ENCODE measurements at regions not wholly inside any gene's neighbourhood (a gene's known extent, or its start where the extent isn't known, plus 50 kb on each side); places are given as distances from the start of the nearest gene placed in this dataset.
"Not testable (repeated sequence)": the region's sequence is repeated elsewhere in the genome, so short reads cannot be mapped to it uniquely, and the experiment has no call there.

DNA sequence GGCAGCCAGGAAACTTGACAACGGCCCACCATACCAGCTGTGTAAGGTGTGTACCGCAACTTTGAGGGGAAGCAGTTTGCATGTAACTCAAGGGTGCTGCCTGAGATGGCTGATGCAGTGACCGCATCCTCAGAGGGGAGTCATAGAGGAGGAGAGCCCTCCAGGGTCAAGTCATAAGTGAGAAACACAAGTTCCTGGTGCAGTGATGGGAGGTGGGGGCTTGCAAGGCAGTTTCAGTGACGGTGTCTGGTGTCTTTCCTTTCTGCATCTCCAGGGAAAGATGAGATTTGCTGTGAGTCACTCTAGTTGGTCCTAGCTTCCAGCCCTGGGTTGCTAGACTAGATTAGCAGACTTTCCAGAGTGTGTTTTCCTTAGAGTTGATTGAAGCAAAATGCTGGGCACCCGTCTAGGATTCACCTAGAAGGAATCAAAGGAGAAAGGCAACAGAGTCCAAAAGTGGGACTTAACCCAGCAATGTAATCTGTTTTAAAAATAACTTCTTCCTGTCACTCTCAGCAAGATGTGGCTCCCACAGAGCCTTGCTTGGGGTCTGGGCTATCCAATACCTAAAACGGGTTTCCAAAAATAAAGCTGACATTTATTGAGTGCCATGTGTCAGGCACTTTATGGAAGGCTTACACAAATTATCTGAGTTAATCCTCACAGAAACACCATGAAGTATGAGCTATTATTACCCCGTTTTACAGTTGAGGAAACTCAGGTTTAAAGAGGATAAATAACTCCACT is 265.4 kb upstream of the PLET1 start:
- H3K36me3 Mint-ChIP-seq, result no peaks in the 10 kb centered on the region
- DNase-seq (no peak), ATAC-seq (no peak)
- H3K4me3 Mint-ChIP-seq, result no peak overlapping the region
- no peaks in the 10 kb centered on the region for H3K9me3 Mint-ChIP-seq
- no peak overlapping the region for H3K27ac Mint-ChIP-seq
- POLR2A ChIA-PET, result no interaction called here
- H3K4me1 Mint-ChIP-seq, result peaks cover 0 to 23% (median 0%) of the 10 kb centered on the region in 4 donors
- H3K27me3 Mint-ChIP-seq, result peaks cover 0 to 28% (median 3%) of the 10 kb centered on the region in 5 donors

DNA sequence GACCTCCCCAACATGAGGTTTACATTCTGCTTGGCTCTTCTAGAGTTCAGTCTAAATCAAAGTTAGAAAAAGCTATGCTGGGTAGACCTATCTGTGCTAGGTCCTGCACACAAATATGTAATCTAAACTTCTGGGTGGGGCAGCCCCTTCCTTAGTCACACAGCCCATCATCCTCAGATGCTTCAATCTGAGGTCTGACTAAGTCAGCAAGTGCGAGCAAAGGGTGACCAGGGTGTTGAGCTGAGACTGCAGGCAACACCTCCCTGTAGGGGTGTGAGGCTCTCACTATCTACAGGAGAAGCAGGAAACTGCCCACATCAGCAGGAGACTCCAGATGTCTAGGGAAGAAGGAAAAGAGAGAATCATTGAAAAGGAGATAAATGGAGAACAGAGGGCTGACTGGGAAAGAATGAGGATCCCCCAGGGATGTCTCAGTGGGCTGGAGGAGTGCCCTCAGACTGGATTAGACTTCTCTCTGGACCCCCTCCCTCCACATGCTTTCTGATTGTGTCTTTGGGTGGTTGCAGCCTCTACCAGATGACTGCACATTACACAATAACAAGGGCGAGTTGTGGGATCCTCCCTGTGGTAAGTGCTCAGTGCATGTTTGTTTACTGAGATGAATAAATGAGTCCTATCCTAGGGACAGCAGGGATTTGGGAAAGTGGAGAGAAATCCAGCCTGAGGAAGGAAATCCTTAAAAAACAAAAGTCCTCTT is 266.2 kb upstream of the PLET1 start:
- no peaks in the 10 kb centered on the region for H3K9me3 Mint-ChIP-seq
- H3K36me3 Mint-ChIP-seq, result no peaks in the 10 kb centered on the region
- POLR2A ChIA-PET, result no interaction called here
- peaks cover 0 to 23% (median 0%) of the 10 kb centered on the region in 4 donors for H3K4me1 Mint-ChIP-seq
- no peak for DNase-seq
- H3K27me3 Mint-ChIP-seq, result peaks cover 0 to 28% (median 3%) of the 10 kb centered on the region in 5 donors
- no peak overlapping the region for H3K27ac Mint-ChIP-seq
- no peak for ATAC-seq
- peak overlapping the region in 2 of 10 donors; percentile 22 to 33 for H3K4me3 Mint-ChIP-seq

DNA sequence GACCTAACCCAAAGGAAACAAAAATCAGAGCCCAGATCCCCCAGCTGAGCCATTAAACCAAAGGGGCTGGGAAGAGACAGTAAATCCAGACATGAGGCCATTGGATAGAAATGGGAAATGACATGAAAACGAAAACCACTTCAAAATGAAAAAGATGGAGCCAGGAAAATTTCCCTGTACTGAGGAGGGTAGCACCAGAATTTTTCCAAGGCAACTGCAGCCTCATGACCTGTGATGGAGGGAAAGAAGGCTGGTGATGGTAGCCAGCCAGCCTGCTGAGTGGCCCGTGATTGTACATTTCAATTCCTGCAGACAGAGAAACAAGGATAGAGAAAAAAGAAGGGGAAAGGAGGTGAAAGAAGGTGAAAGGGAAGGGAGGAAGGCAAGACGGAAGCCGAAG is 268.4 kb upstream of the PLET1 start:
- peak overlapping the region in 1 of 10 donors; percentile 53 for H3K27ac Mint-ChIP-seq
- H3K27me3 Mint-ChIP-seq, result peaks cover 2 to 28% (median 6%) of the 10 kb centered on the region in 5 donors
- ATAC-seq (no peak), DNase-seq (no peak)
- no peaks in the 10 kb centered on the region for H3K36me3 Mint-ChIP-seq
- POLR2A ChIA-PET, result no interaction called here
- H3K4me1 Mint-ChIP-seq, result peaks cover 0 to 21% (median 0%) of the 10 kb centered on the region in 4 donors
- H3K4me3 Mint-ChIP-seq, result no peak overlapping the region
- H3K9me3 Mint-ChIP-seq, result no peaks in the 10 kb centered on the region

- ATAC-seq (no peak), DNase-seq (no peak)
- Mint-ChIP-seq H3K4me3 (no peak overlapping the region), H3K27ac (no peak overlapping the region), H3K36me3 (no peaks in the 10 kb centered on the region), H3K9me3 (no peaks in the 10 kb centered on the region), H3K27me3 (peaks cover 7 to 38% (median 20%) of the 10 kb centered on the region in 5 donors), H3K4me1 (no peaks in the 10 kb centered on the region)
- POLR2A ChIA-PET, result no interaction called here
These were observed 271.8 kb upstream of the PLET1 start for GRCh38 chr11:112532506-112532905.

- peaks cover 7 to 32% (median 20%) of the 10 kb centered on the region in 5 donors for H3K27me3 Mint-ChIP-seq
- DNase-seq (no peak), ATAC-seq (no peak)
- H3K4me3 Mint-ChIP-seq, result no peak overlapping the region
- POLR2A ChIA-PET, result interaction anchor here (0.9 kb wide), 1 partner anchor 9 kb away, joined by 3 read pairs; no protein-coding TSS in a partner anchor
- H3K4me1 Mint-ChIP-seq, result no peaks in the 10 kb centered on the region
- no peak overlapping the region for H3K27ac Mint-ChIP-seq
- H3K36me3 Mint-ChIP-seq, result no peaks in the 10 kb centered on the region
- H3K9me3 Mint-ChIP-seq, result no peaks in the 10 kb centered on the region
These were observed 273.0 kb upstream of the PLET1 start for GRCh38 chr11:112533682-112534081.

DNA sequence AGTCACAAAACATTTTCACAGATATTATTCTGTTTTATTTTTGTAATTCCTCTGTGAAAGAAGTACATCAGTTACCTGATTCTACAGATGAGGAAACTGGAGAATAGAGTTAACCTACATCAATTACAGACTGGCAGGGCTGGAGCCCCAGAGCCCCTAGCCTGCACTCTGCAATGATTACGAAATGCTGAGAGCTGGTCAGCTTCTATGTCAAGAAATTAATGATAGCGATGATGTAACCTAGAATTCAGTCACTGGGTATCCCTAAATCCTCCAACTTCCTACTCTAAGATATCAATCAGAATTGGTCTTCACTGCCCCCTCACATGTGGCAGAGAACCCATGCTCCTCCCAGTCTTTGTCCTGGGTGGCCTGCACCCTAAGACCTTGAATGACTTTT is 273.5 kb upstream of the PLET1 start:
- peaks cover 0 to 3% (median 0%) of the 10 kb centered on the region in 4 donors for H3K4me1 Mint-ChIP-seq
- H3K27me3 Mint-ChIP-seq, result peaks cover 7 to 26% (median 20%) of the 10 kb centered on the region in 5 donors
- no peaks in the 10 kb centered on the region for H3K36me3 Mint-ChIP-seq
- no peak for DNase-seq
- ATAC-seq, result no peak
- no peak overlapping the region for H3K4me3 Mint-ChIP-seq
- no peaks in the 10 kb centered on the region for H3K9me3 Mint-ChIP-seq
- no peak overlapping the region for H3K27ac Mint-ChIP-seq
- POLR2A ChIA-PET, result interaction anchor here (0.9 kb wide), 1 partner anchor 10 kb away, joined by 3 read pairs; no protein-coding TSS in a partner anchor

DNA sequence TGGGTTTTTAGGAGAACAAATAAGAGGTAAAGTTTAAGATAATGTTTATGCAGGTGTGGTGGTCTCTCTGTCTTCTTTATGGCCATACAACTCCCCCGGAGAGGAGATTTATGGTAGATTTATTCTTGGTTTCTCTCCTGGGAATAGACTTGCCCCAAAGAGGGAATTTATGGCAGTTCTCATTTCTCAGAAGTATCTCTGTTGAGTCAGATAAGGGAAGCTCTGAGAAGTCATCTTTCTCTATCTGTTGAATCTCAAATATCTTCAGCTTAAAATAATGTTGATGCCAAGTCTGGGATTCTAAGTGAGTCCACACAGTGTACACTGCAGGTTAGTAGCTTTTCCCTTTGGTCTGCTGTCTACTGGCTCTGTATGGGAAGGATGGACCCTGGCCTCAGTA is 276.4 kb upstream of the PLET1 start:
- peaks cover 7 to 22% (median 20%) of the 10 kb centered on the region in 5 donors for H3K27me3 Mint-ChIP-seq
- no peaks in the 10 kb centered on the region for H3K36me3 Mint-ChIP-seq
- H3K4me1 Mint-ChIP-seq, result peaks cover 7 to 23% (median 16%) of the 10 kb centered on the region in 4 donors
- POLR2A ChIA-PET, result no interaction called here
- ATAC-seq, result no peak
- H3K4me3 Mint-ChIP-seq, result no peak overlapping the region
- H3K27ac Mint-ChIP-seq, result no peak overlapping the region
- no peaks in the 10 kb centered on the region for H3K9me3 Mint-ChIP-seq
- no peak for DNase-seq

- no peaks in the 10 kb centered on the region for H3K9me3 Mint-ChIP-seq
These were observed 277.2 kb upstream of the PLET1 start for GRCh38 chr11:112537846-112538330.

DNA sequence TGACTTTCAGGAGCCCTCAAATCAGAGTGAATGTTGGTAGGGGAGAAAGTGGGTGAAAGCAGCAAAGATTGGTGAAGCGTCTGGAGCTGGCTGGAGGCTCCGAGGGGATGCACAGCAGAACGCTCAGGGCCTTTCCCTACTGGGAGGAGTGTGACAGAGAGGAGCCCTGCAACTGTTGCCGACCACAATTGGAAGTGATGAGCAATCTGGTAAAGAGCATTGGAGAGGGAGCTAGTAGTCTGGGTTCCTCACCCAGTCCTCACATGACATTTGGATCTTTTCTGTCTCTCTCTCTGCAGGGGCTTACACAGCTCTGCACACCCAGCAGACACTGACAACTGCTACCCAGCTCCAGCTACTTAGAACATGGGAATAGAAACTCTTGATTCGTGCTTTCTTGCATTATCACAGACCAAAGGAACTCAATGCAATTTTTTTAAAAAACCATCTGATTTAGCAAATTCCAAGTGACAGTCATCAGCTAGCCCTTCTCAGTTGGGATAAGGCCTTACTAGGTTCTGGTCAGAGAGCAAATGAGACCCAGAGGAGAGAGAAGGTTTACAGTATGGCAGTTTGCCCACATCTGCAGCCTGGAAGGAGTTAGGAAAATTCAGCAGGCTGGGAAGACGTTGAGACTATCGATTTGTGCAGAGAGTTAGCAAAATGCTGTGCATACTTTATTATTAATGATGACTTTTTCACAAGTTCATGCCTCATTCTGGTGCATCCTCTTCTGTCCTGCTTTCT is 278.0 kb upstream of the PLET1 start:
- no peaks in the 10 kb centered on the region for H3K36me3 Mint-ChIP-seq
- H3K27me3 Mint-ChIP-seq, result peaks cover 5 to 22% (median 18%) of the 10 kb centered on the region in 5 donors
- peaks cover 7 to 24% (median 16%) of the 10 kb centered on the region in 4 donors for H3K4me1 Mint-ChIP-seq
- POLR2A ChIA-PET, result no interaction called here
- H3K9me3 Mint-ChIP-seq, result no peaks in the 10 kb centered on the region
- DNase-seq, result no peak
- ATAC-seq, result no peak
- no peak overlapping the region for H3K4me3 Mint-ChIP-seq
- H3K27ac Mint-ChIP-seq, result peak overlapping the region in 1 of 10 donors; percentile 18

More at GRCh38 chr11:112537846-112538330, 277.2 kb upstream of the PLET1 start:
- H3K27me3 Mint-ChIP-seq, result peaks cover 7 to 22% (median 20%) of the 10 kb centered on the region in 5 donors
- H3K36me3 Mint-ChIP-seq, result no peaks in the 10 kb centered on the region
- no peak overlapping the region for H3K27ac Mint-ChIP-seq
- no peak overlapping the region for H3K4me3 Mint-ChIP-seq
- ATAC-seq (no peak), DNase-seq (no peak)
- POLR2A ChIA-PET, result no interaction called here
- peaks cover 7 to 24% (median 16%) of the 10 kb centered on the region in 4 donors for H3K4me1 Mint-ChIP-seq

GRCh38 chr11:112539281-112539555 is 278.6 kb upstream of the PLET1 start:
- H3K27ac Mint-ChIP-seq, ATAC-seq, H3K9me3 Mint-ChIP-seq, H3K36me3 Mint-ChIP-seq, DNase-seq, H3K4me3 Mint-ChIP-seq, POLR2A ChIA-PET: not testable (repeated sequence)
- Mint-ChIP-seq H3K4me1 (peaks cover 7 to 24% (median 16%) of the 10 kb centered on the region in 4 donors), H3K27me3 (peaks cover 5 to 22% (median 18%) of the 10 kb centered on the region in 5 donors)

DNA sequence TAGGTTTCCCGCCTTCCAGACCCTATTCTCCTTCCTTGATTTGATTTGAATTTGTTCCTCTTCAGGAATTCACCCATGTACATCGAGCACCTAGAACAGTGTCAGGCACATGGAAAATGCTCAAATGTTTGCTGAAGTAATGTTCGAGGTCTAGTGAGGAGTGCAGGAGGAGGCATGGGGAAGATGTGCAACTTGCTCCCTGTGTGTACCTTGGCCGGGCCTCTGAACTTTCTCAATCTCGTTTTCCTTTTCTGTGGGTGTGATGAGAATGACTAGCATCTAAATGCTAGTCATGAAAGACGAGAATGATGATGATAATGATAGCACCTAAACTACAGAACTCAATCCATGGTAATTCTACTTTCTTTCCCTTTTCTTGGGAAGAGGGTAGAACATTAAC is 279.1 kb upstream of the PLET1 start:
- POLR2A ChIA-PET, result no interaction called here
- Mint-ChIP-seq H3K36me3 (no peaks in the 10 kb centered on the region), H3K4me3 (no peak overlapping the region), H3K27me3 (peaks cover 3 to 22% (median 18%) of the 10 kb centered on the region in 5 donors), H3K9me3 (no peaks in the 10 kb centered on the region), H3K27ac (peak overlapping the region in 1 of 10 donors; percentile 14), H3K4me1 (peaks cover 7 to 24% (median 16%) of the 10 kb centered on the region in 4 donors)
- no peak for DNase-seq
- ATAC-seq, result no peak

DNA sequence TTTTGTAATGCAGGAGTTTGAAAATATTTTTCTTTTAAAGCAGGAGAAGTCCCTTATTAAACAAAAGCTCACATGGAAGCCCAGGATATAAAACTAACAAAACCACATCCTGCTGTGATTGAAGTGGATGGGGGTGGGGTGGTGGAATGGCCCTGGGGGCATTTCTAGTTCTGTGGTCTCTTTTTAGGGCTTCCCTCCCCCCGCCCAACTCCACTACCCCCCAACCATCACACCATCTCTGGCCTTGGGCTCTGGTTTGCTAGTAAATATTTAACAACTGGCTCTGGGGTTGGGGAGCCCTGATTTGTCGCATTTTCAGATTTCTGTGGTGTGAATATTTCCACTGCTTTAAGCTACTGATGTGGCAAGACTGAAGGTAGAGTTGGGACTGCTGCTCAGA is 279.6 kb upstream of the PLET1 start:
- no peaks in the 10 kb centered on the region for H3K36me3 Mint-ChIP-seq
- POLR2A ChIA-PET, result no interaction called here
- no peak overlapping the region for H3K4me3 Mint-ChIP-seq
- H3K27ac Mint-ChIP-seq, result peak overlapping the region in 1 of 10 donors; percentile 14
- H3K9me3 Mint-ChIP-seq, result no peaks in the 10 kb centered on the region
- peaks cover 7 to 24% (median 16%) of the 10 kb centered on the region in 4 donors for H3K4me1 Mint-ChIP-seq
- ATAC-seq, result no peak
- peaks cover 2 to 17% (median 14%) of the 10 kb centered on the region in 5 donors for H3K27me3 Mint-ChIP-seq
- no peak for DNase-seq
